Neural progenitor cell (in vitro differentiated cells): ENCODE measurements at regions not wholly inside any gene's neighbourhood (a gene's known extent, or its start where the extent isn't known, plus 50 kb on each side); places are given as distances from the start of the nearest gene placed in this dataset.

Source experiments
- DNase-seq: peaks from one replicate; pipeline ENCODE4 v3.0.0-alpha.2; 2016; ENCODE audit warnings: low spot score
- H2AFZ ChIP-seq: fragments of 200-600 bp; sonication (generic); replicated peaks from 2 replicates; pipeline ENCODE4 v1.6.1; 2016; ENCODE audit warnings: antibody characterized with exemption
- H3F3A ChIP-seq: fragments of 200-600 bp; sonication (generic); 2 replicates; pipeline ENCODE4 v1.6.1; 2016; ENCODE audit warnings: antibody characterized with exemption, low read depth
- H3K27ac ChIP-seq: fragments of 200-600 bp; sonication (generic); 2 replicates; pipeline ENCODE4 v1.5.1; 2016; ENCODE audit warnings: mild to moderate bottlenecking
- H3K27me3 ChIP-seq: fragments of 200-600 bp; sonication (generic); 2 replicates; pipeline ENCODE4 v1.6.1; 2016; ENCODE audit warnings: mild to moderate bottlenecking, moderate library complexity
- H3K36me3 ChIP-seq: fragments of 200-600 bp; sonication (generic); 2 replicates; pipeline ENCODE4 v1.5.1; 2016
- H3K4me1 ChIP-seq: fragments of 200-600 bp; sonication (generic); 2 replicates; pipeline ENCODE4 v1.6.1; 2016; ENCODE audit warnings: mixed run types
- H3K4me2 ChIP-seq: fragments of 200-600 bp; sonication (generic); 2 replicates; pipeline ENCODE4 v1.6.1; 2016
- H3K4me3 ChIP-seq: fragments of 200-600 bp; sonication (generic); 2 replicates; pipeline ENCODE4 v1.5.1; 2016
- H3K79me2 ChIP-seq: fragments of 200-600 bp; sonication (generic); 2 replicates; pipeline ENCODE4 v1.6.1; 2016; ENCODE audit warnings: low read depth
- H3K9ac ChIP-seq: fragments of 200-600 bp; sonication (generic); 2 replicates; pipeline ENCODE4 v1.6.1; 2016
- H3K9me3 ChIP-seq: fragments of 200-600 bp; sonication (generic); 2 replicates; pipeline ENCODE4 v1.5.1; 2016; ENCODE audit warnings: low read depth
- H4K20me1 ChIP-seq: fragments of 200-600 bp; sonication (generic); 2 replicates; pipeline ENCODE4 v1.6.1; 2016; ENCODE audit warnings: low read depth
- H3K27ac Mint-ChIP-seq: 3 replicates; pipeline ENCODE4 v1.8.0; 2021; ENCODE audit warnings: mixed read lengths
- H3K27me3 Mint-ChIP-seq: 2 replicates; pipeline ENCODE4 v1.8.0; 2022; ENCODE audit warnings: low read depth, mild to moderate bottlenecking, inconsistent platforms, moderate library complexity, mixed read lengths; ENCODE audit not compliant: insufficient read depth
- H3K36me3 Mint-ChIP-seq: 3 replicates; pipeline ENCODE4 v1.8.0; 2021; ENCODE audit warnings: mixed read lengths
- H3K4me1 Mint-ChIP-seq: 3 replicates; pipeline ENCODE4 v1.8.0; 2021; ENCODE audit warnings: mixed read lengths
- H3K4me3 Mint-ChIP-seq: 3 replicates; pipeline ENCODE4 v1.8.0; 2021; ENCODE audit warnings: mild to moderate bottlenecking, moderate library complexity, mixed read lengths
- H3K9me3 Mint-ChIP-seq: 3 replicates; pipeline ENCODE4 v1.8.0; 2020; ENCODE audit warnings: mixed read lengths
- CTCF ChIP-seq: fragments of 200-600 bp; sonication (generic); IDR thresholded peaks from 2 replicates; pipeline ENCODE4 v1.5.1; 2017; ENCODE audit warnings: antibody characterized with exemption, mild to moderate bottlenecking
- EZH2 ChIP-seq: fragments of 200-600 bp; sonication (generic); IDR thresholded peaks from 2 replicates; pipeline ENCODE4 v1.6.1; 2017; ENCODE audit warnings: antibody characterized with exemption, mild to moderate bottlenecking, moderate library complexity
- EZH2phosphoT487 ChIP-seq: fragments of 200-600 bp; sonication (generic); IDR thresholded peaks from 2 replicates; pipeline ENCODE4 v1.6.1; 2017; ENCODE audit warnings: antibody characterized with exemption

GRCh38 chr6:170124150-170124549 lies 166.7 kb downstream of the DLL1 start:
- Histone ChIP-seq H3K4me2 (no peak overlapping the region), H3K9ac (no peak overlapping the region), H3K36me3 (no peaks in the 10 kb centered on the region), H2AFZ (peak overlapping the region; percentile 30), H3K27me3 (no peaks in the 10 kb centered on the region), H3K27ac (no peak overlapping the region), H3K79me2 (no peaks in the 10 kb centered on the region), H3F3A (no peaks in the 10 kb centered on the region), H4K20me1 (no peaks in the 10 kb centered on the region), H3K4me3 (no peak overlapping the region), H3K9me3 (peaks cover 14% of the 10 kb centered on the region), H3K4me1 (no peaks in the 10 kb centered on the region)
- H3K27ac Mint-ChIP-seq, result no peak overlapping the region
- H3K4me3 Mint-ChIP-seq, result no peak overlapping the region
- peaks cover 2% of the 10 kb centered on the region for H3K36me3 Mint-ChIP-seq
- peaks cover 6% of the 10 kb centered on the region for H3K27me3 Mint-ChIP-seq
- H3K4me1 Mint-ChIP-seq, result peaks cover 20% of the 10 kb centered on the region
- TF ChIP-seq EZH2 (no peak), CTCF (no peak), EZH2phosphoT487 (no peak)
- no peak for DNase-seq
- peaks cover 22% of the 10 kb centered on the region for H3K9me3 Mint-ChIP-seq

- peaks cover 3% of the 10 kb centered on the region for H3K27me3 Mint-ChIP-seq
- no peak overlapping the region for H3K27ac Mint-ChIP-seq
- Histone ChIP-seq H3K27me3 (no peaks in the 10 kb centered on the region), H3K4me2 (no peak overlapping the region), H3K4me1 (no peaks in the 10 kb centered on the region), H3K9ac (no peak overlapping the region), H3K27ac (no peak overlapping the region), H2AFZ (no peak overlapping the region), H3K4me3 (no peak overlapping the region), H3K36me3 (no peaks in the 10 kb centered on the region), H3F3A (no peaks in the 10 kb centered on the region), H3K9me3 (peaks cover 14% of the 10 kb centered on the region), H4K20me1 (no peaks in the 10 kb centered on the region), H3K79me2 (no peaks in the 10 kb centered on the region)
- peaks cover 2% of the 10 kb centered on the region for H3K36me3 Mint-ChIP-seq
- H3K9me3 Mint-ChIP-seq, result peaks cover 25% of the 10 kb centered on the region
- no peak overlapping the region for H3K4me3 Mint-ChIP-seq
- H3K4me1 Mint-ChIP-seq, result peaks cover 22% of the 10 kb centered on the region
- DNase-seq, result no peak
- TF ChIP-seq EZH2phosphoT487 (no peak), CTCF (no peak), EZH2 (no peak)
Measured at GRCh38 chr6:170122651-170123050, 168.2 kb downstream of the DLL1 start.

- peaks cover 2% of the 10 kb centered on the region for H3K36me3 Mint-ChIP-seq
- Histone ChIP-seq H3K36me3 (no peaks in the 10 kb centered on the region), H3K27ac (no peak overlapping the region), H3K4me1 (no peaks in the 10 kb centered on the region), H2AFZ (no peak overlapping the region), H3K9ac (no peak overlapping the region), H3K9me3 (peaks cover 14% of the 10 kb centered on the region), H3K4me3 (no peak overlapping the region), H3K4me2 (no peak overlapping the region), H3F3A (no peaks in the 10 kb centered on the region), H3K79me2 (no peaks in the 10 kb centered on the region), H3K27me3 (no peaks in the 10 kb centered on the region), H4K20me1 (no peaks in the 10 kb centered on the region)
- H3K27ac Mint-ChIP-seq, result no peak overlapping the region
- TF ChIP-seq EZH2phosphoT487, result no peak
- no peak for TF ChIP-seq CTCF
- TF ChIP-seq EZH2, result no peak
- DNase-seq, result no peak
- H3K4me1 Mint-ChIP-seq, result peaks cover 6% of the 10 kb centered on the region
- H3K27me3 Mint-ChIP-seq, result no peaks in the 10 kb centered on the region
- H3K9me3 Mint-ChIP-seq, result peaks cover 25% of the 10 kb centered on the region
- H3K4me3 Mint-ChIP-seq, result no peak overlapping the region
Measured at GRCh38 chr6:170117111-170117972, 173.5 kb downstream of the DLL1 start.
